ENCODE measurements at regions not wholly inside any gene's neighbourhood (a gene's known extent, or its start where the extent isn't known, plus 50 kb on each side); places are given as distances from the start of the nearest gene placed in this dataset.
"Not testable (repeated sequence)": the region's sequence is repeated elsewhere in the genome, so short reads cannot be mapped to it uniquely, and the experiment has no call there.

GRCh38 chr7:76829-77395 is 115.5 kb upstream of the FAM20C start:
- DNase-seq (ENCODE audit: low spot score in 2 of 2); H3K9me3 ChIP-seq; intact Hi-C loops (cut with DNase I; ENCODE audit: low total_unique reads); H3K27ac ChIP-seq; H3K36me3 ChIP-seq; H3K27me3 ChIP-seq; H3K4me3 ChIP-seq; H3K4me1 ChIP-seq: not testable (repeated sequence)

- H3K4me1 ChIP-seq; H3K27me3 ChIP-seq; H3K36me3 ChIP-seq; H3K27ac ChIP-seq; H3K4me3 ChIP-seq; DNase-seq (ENCODE audit: low spot score in 2 of 2); intact Hi-C loops (cut with DNase I; ENCODE audit: low total_unique reads); H3K9me3 ChIP-seq: not testable (repeated sequence)
Measured at GRCh38 chr7:78862-79261, 113.5 kb upstream of the FAM20C start.

DNA sequence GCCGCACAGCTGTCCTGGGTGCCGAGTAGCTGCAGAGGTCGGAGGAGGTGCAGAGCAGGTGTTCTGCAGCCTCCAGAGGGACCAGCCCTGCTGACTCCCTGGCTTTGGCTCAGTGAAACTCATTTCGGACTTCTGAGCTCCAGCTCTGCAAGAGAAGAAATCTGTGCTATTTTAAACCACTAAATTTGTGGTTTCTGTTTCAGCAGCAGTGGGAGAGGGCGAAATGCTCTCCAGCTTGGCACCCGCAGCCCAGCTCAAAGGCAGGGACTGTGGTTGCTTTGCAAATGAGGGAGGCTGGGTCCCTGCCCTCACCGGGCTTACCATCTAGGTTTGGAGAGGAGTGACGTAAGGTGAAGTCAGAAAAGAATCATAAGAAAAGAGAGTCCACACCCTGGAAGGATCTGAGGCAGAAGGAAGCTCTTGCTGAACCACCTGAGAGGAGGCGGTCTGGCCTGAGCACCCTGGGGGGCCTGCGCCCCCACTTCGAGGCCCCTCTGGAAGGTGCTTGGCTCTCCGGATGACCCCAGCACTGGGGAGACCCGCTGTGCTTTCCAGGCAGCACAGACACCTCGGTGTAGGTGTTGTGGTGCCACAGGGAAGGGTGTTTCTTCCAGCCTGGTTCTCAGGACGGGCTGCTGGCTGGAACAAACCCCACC is 112.8 kb upstream of the FAM20C start:
- intact Hi-C loops (cut with DNase I; ENCODE audit: low total_unique reads); H3K9me3 ChIP-seq; H3K4me3 ChIP-seq; DNase-seq (ENCODE audit: low spot score in 2 of 2); H3K27ac ChIP-seq; H3K27me3 ChIP-seq; H3K36me3 ChIP-seq; H3K4me1 ChIP-seq: not testable (repeated sequence)

DNA sequence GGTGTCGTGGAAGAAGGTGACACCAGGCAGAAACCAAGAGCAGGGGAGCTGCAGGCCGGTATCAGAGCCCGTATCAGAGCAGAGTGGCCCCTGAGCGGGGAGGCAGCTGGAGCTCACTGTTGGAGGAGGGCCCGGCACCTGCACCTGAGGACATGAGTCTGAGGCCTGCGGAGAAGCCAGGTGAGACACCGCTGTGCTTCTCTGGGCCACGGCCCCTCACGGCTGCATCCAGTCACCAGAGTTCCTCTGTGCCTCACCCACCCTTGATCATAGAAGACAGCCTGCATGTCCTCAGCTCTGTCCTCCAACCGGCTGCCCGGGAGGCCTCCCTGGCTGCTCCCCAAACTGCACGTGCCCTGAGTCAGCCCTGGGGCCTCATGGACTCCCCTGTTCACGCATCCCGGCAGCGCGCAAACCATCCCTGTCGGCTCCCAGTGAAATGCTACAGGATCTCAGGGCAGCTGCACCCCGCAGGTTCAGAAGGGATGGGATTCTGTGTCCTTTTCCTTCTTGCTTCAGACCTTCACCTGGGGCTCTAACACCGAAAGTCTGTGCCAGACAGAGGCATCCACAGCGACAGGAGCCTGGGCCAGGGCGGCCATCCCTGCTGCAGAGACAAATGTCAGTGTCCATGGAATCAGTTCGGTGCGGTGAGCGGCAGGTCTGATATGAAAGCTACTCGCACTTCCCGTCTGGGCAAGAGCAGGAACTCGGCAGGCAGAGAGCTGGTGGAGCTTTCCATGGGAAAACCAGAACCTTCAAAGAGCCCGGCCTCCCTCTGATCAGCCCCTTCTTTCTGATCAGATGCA is 111.9 kb upstream of the FAM20C start:
- H3K27me3 ChIP-seq = no peaks in the 10 kb centered on the region
- H3K36me3 ChIP-seq = no peaks in the 10 kb centered on the region
- no peak overlapping the region for H3K4me3 ChIP-seq
- intact Hi-C loops (cut with DNase I; ENCODE audit: low total_unique reads) = no loop called here
- peaks cover 0 to 4% of the 10 kb centered on the region in 2 donors for H3K4me1 ChIP-seq
- TF ChIP-seq POLR2AphosphoS5 (IDR thresholded peaks at IDR 0.05) = no peak
- no peak for TF ChIP-seq POLR2A (IDR thresholded peaks at IDR 0.05)
- no peak for TF ChIP-seq CTCF (IDR thresholded peaks at IDR 0.05)
- DNase-seq (ENCODE audit: low spot score in 2 of 2) = no peak
- no peak overlapping the region for H3K27ac ChIP-seq
- H3K9me3 ChIP-seq = no peaks in the 10 kb centered on the region

GRCh38 chr7:81068-81925 is 111.1 kb upstream of the FAM20C start:
- Histone ChIP-seq H3K36me3 (no peaks in the 10 kb centered on the region), H3K27me3 (no peaks in the 10 kb centered on the region), H3K27ac (no peak overlapping the region), H3K9me3 (no peaks in the 10 kb centered on the region), H3K4me3 (no peak overlapping the region), H3K4me1 (peaks cover 0 to 4% of the 10 kb centered on the region in 2 donors)
- TF ChIP-seq CTCF (IDR thresholded peaks at IDR 0.05) (no peak), POLR2AphosphoS5 (IDR thresholded peaks at IDR 0.05) (no peak), POLR2A (IDR thresholded peaks at IDR 0.05) (no peak)
- DNase-seq (ENCODE audit: low spot score in 2 of 2) = no peak
- intact Hi-C loops (cut with DNase I; ENCODE audit: low total_unique reads) = no loop called here

DNA sequence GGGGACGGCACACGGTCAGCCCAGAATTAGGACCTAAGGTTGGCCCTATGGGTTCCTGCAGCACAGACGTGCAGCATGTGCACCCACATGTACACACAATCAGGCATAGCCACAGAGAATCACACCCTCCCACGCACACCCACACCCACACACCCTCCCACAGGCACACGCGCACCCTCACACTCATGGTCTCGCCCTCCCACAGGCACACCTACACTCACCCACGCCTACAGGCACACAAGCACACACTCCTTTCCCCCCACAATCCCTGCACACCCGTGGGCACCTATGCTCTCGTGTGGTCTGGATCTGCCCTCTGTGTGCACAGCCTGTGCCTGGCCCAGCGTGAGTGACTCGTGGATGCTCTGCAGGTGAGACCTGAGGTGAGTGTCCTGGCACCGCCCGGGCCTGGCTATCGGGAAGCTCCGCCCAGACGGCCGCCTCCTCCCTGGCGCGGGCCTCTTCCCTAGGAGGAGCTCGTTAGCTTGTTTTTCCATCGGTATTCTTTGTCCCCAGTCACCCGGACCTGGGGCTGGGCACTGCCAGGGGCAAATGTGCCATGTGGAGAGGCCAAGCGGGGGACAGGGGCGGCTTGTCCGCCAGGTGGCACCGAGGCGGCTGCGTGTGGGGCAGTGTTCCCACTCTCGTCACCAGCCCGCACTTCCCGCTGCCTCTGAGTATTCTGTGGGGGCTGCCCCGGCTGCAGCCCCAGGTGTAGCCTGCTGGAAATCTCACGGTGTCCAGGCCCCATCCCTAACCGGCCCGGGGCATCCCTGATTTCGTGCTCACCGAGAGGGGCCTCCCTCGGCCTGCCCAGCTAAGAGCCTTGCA is 110.2 kb upstream of the FAM20C start:
- DNase-seq (ENCODE audit: low spot score in 2 of 2) = peak; percentile 43 to 70
- Histone ChIP-seq H3K4me1 (peaks cover 0 to 4% of the 10 kb centered on the region in 2 donors), H3K36me3 (no peaks in the 10 kb centered on the region), H3K27ac (peak overlapping the region; percentile 48 to 50), H3K4me3 (peak overlapping the region in 2 of 3 donors; percentile 15 to 44), H3K9me3 (no peaks in the 10 kb centered on the region), H3K27me3 (no peaks in the 10 kb centered on the region)
- intact Hi-C loops (cut with DNase I; ENCODE audit: low total_unique reads) = no loop called here
- TF ChIP-seq POLR2A (IDR thresholded peaks at IDR 0.05) (no peak), CTCF (IDR thresholded peaks at IDR 0.05) (peak in 1 of 3 donors; percentile 9)
